B cell (primary cell): ENCODE measurements at regions not wholly inside any gene's neighbourhood (a gene's known extent, or its start where the extent isn't known, plus 50 kb on each side); places are given as distances from the start of the nearest gene placed in this dataset.

ENCODE experiments used
- EZH2 ChIP-seq: IDR thresholded peaks from 2 replicates; pipeline ENCODE4 v1.6.1; 2012; ENCODE audit warnings: borderline replicate concordance, low read depth, mild to moderate bottlenecking, moderate library complexity, low read length; ENCODE audit not compliant: insufficient read depth, poor library complexity, severe bottlenecking
- TF ChIP-seq, protein P1 (sequence below): fragments of 200-600 bp; IDR thresholded peaks from one replicate; pipeline ENCODE4 v1.8.0; 2022; ENCODE audit warnings: antibody characterized with exemption, mild to moderate bottlenecking

DNA sequence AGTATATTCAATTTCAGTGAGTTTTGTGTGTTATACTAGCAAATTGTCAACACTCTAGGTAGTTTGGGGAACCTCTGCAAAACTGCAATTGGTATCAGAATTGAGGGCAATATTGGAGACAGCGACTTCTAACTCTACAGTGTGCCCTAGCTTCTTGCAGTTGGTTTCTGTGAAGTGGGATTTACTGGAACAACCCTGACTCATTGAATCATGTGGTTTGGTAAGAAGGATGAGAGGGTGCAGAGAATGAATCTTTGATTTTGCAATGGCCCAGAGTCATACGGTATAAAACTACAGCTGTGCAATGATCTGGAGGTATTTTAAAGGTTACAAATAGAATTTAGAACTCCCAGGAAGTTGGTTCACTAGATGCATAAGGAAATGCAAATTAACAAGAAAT is 129.1 kb upstream of the PPP1R3A start:
- no peak for TF ChIP-seq EZH2
- TF ChIP-seq, protein P1, sequence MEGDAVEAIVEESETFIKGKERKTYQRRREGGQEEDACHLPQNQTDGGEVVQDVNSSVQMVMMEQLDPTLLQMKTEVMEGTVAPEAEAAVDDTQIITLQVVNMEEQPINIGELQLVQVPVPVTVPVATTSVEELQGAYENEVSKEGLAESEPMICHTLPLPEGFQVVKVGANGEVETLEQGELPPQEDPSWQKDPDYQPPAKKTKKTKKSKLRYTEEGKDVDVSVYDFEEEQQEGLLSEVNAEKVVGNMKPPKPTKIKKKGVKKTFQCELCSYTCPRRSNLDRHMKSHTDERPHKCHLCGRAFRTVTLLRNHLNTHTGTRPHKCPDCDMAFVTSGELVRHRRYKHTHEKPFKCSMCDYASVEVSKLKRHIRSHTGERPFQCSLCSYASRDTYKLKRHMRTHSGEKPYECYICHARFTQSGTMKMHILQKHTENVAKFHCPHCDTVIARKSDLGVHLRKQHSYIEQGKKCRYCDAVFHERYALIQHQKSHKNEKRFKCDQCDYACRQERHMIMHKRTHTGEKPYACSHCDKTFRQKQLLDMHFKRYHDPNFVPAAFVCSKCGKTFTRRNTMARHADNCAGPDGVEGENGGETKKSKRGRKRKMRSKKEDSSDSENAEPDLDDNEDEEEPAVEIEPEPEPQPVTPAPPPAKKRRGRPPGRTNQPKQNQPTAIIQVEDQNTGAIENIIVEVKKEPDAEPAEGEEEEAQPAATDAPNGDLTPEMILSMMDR, result no peak
